A549 (cell line): ENCODE measurements at regions not wholly inside any gene's neighbourhood (a gene's known extent, or its start where the extent isn't known, plus 50 kb on each side); places are given as distances from the start of the nearest gene placed in this dataset.

Experiments
- CEBPB ChIP-seq, 2 experiments: fragments of >200 bp in 1 of 2; sonication (Bioruptor Twin) in 1 of 2; formaldehyde crosslinking in 1 of 2; IDR thresholded peaks; 2 replicates each; pipeline ENCODE4 v1.6.1; 2012 to 2016
- MAZ ChIP-seq: fragments of 150-350 bp; IDR thresholded peaks from 2 replicates; pipeline ENCODE4 v1.6.1; 2014; ENCODE audit warnings: antibody characterized with exemption, low read depth, low read length, borderline replicate concordance
- NFE2L2 ChIP-seq: fragments of 150-350 bp; conservative IDR thresholded peaks from 2 replicates; pipeline ENCODE4 v1.6.1; 2014; ENCODE audit warnings: low read length
- NR3C1 ChIP-seq: fragments of >200 bp; sonication (Bioruptor Twin); formaldehyde crosslinking; IDR thresholded peaks from 3 replicates; pipeline ENCODE4 v1.6.1; 2017
- RCOR1 ChIP-seq: fragments of 150-350 bp; IDR thresholded peaks from 2 replicates; pipeline ENCODE4 v1.6.1; 2014; ENCODE audit warnings: antibody characterized with exemption, low read length, low read depth
- SREBF2 ChIP-seq: fragments of 450-650 bp; IDR thresholded peaks from 2 replicates; pipeline ENCODE4 v1.6.1; 2014; ENCODE audit warnings: mild to moderate bottlenecking, moderate library complexity
- TF ChIP-seq, protein P1 (sequence below): fragments of >200 bp; sonication (Bioruptor Twin); formaldehyde crosslinking; IDR thresholded peaks from 3 replicates; pipeline ENCODE4 v1.5.1; 2016
- TF ChIP-seq, protein P2 (sequence below): fragments of 200-600 bp; sonication (generic); IDR thresholded peaks from 2 replicates; pipeline ENCODE4 v1.6.1; 2016; ENCODE audit warnings: antibody characterized with exemption, mild to moderate bottlenecking, moderate library complexity

GRCh38 chr14:49424436-49425331 lies 161.5 kb downstream of the RPS29 start:
- TF ChIP-seq, protein P1, sequence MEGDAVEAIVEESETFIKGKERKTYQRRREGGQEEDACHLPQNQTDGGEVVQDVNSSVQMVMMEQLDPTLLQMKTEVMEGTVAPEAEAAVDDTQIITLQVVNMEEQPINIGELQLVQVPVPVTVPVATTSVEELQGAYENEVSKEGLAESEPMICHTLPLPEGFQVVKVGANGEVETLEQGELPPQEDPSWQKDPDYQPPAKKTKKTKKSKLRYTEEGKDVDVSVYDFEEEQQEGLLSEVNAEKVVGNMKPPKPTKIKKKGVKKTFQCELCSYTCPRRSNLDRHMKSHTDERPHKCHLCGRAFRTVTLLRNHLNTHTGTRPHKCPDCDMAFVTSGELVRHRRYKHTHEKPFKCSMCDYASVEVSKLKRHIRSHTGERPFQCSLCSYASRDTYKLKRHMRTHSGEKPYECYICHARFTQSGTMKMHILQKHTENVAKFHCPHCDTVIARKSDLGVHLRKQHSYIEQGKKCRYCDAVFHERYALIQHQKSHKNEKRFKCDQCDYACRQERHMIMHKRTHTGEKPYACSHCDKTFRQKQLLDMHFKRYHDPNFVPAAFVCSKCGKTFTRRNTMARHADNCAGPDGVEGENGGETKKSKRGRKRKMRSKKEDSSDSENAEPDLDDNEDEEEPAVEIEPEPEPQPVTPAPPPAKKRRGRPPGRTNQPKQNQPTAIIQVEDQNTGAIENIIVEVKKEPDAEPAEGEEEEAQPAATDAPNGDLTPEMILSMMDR: no peak
- TF ChIP-seq CEBPB (IDR thresholded peaks at IDR 0.05) (no peak), NR3C1 (no peak), SREBF2 (no peak), MAZ (no peak), RCOR1 (no peak), NFE2L2 (no peak)
- TF ChIP-seq, protein P2, sequence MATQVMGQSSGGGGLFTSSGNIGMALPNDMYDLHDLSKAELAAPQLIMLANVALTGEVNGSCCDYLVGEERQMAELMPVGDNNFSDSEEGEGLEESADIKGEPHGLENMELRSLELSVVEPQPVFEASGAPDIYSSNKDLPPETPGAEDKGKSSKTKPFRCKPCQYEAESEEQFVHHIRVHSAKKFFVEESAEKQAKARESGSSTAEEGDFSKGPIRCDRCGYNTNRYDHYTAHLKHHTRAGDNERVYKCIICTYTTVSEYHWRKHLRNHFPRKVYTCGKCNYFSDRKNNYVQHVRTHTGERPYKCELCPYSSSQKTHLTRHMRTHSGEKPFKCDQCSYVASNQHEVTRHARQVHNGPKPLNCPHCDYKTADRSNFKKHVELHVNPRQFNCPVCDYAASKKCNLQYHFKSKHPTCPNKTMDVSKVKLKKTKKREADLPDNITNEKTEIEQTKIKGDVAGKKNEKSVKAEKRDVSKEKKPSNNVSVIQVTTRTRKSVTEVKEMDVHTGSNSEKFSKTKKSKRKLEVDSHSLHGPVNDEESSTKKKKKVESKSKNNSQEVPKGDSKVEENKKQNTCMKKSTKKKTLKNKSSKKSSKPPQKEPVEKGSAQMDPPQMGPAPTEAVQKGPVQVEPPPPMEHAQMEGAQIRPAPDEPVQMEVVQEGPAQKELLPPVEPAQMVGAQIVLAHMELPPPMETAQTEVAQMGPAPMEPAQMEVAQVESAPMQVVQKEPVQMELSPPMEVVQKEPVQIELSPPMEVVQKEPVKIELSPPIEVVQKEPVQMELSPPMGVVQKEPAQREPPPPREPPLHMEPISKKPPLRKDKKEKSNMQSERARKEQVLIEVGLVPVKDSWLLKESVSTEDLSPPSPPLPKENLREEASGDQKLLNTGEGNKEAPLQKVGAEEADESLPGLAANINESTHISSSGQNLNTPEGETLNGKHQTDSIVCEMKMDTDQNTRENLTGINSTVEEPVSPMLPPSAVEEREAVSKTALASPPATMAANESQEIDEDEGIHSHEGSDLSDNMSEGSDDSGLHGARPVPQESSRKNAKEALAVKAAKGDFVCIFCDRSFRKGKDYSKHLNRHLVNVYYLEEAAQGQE: no peak
